Gastroesophageal sphincter (tissue), 4 donors: ENCODE measurements at regions not wholly inside any gene's neighbourhood (a gene's known extent, or its start where the extent isn't known, plus 50 kb on each side); places are given as distances from the start of the nearest gene placed in this dataset.

Experiments
- ATAC-seq: fragments of 150-250 bp; one replicate; pipeline ENCODE4 v1.9.1; 2016; ENCODE audit warnings: mild to moderate bottlenecking, moderate library complexity
- H3K27ac ChIP-seq, 4 donors: fragments of 200-600 bp; sonication (generic) in 3 of 4; 1 replicate in 3 of 4; 2 replicates in 1 of 4; pipeline ENCODE4 v1.5.1; 2016 to 2019
- H3K27me3 ChIP-seq: fragments of 200-600 bp; sonication (generic); one replicate; pipeline ENCODE4 v1.5.1; 2019
- H3K36me3 ChIP-seq, 2 donors: fragments of 200-600 bp; sonication (generic); one replicate each; pipeline ENCODE4 v1.5.1; 2019; ENCODE audit warnings: control low read depth in 1 of 2
- H3K4me1 ChIP-seq, 3 donors: fragments of 200-600 bp; sonication (generic); 1 replicate in 2 of 3; 2 replicates in 1 of 3; pipeline ENCODE4 v1.5.1; 2016 to 2019; ENCODE audit warnings: control low read depth in 2 of 3
- H3K4me3 ChIP-seq, 2 donors: fragments of 200-600 bp; sonication (generic); one replicate each; pipeline ENCODE4 v1.5.1; 2019; ENCODE audit warnings: mild to moderate bottlenecking in 1 of 2, moderate library complexity in 1 of 2
- H3K9me3 ChIP-seq, 3 donors: fragments of 200-600 bp; sonication (generic); one replicate each; pipeline ENCODE4 v1.5.1; 2017 to 2019; ENCODE audit warnings: control low read depth in 2 of 3
- EP300 ChIP-seq: sonication (generic); formaldehyde crosslinking; IDR thresholded peaks from one replicate; pipeline ENCODE4 v1.6.1; 2017; ENCODE audit warnings: antibody characterized with exemption, mild to moderate bottlenecking
- POLR2A ChIP-seq, 2 donors: fragments of 450-650 bp; IDR thresholded peaks; one replicate each; pipeline ENCODE4 v1.6.1; 2017; ENCODE audit warnings: antibody characterized with exemption in 2 of 2, mild to moderate bottlenecking in 2 of 2, moderate library complexity in 1 of 2
- POLR2AphosphoS5 ChIP-seq: sonication (generic); formaldehyde crosslinking; IDR thresholded peaks from one replicate; pipeline ENCODE4 v1.6.1; 2017; ENCODE audit warnings: antibody characterized with exemption
- WGBS, 2 donors: methylation state at CpG; one replicate each; pipeline ENCODE4 v1.1.5; 2018; ENCODE audit warnings: low coverage in 1 of 2; 5-methylcytosine and 5-hydroxymethylcytosine counted together
- TF ChIP-seq, protein P1 (sequence below), 4 experiments: fragments of 200-600 bp in 2 of 4; fragments of 450-650 bp in 2 of 4; sonication (generic) in 1 of 4; IDR thresholded peaks; one replicate each; pipeline ENCODE4 v1.5.1; 2017 to 2019; ENCODE audit warnings: antibody characterized with exemption in 4 of 4, mild to moderate bottlenecking in 2 of 4, moderate library complexity in 2 of 4

DNA sequence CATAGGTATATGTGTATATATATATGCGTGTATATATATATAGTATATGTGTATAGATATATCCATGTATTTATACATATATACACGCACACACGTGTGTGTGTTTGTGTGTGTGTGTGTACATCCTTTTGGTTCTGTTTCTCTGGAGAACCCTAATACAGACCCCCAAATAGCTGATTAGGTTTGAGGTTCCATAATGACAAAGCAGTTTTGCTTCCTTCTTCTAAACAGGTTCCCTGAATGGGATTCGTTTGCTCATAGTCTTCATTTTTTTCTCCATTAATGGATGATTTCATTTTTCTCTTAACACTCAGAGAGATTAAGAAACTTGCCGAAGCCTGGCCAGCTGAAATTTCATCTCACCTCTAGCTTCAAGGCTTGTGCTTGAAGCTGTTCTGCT lies 234.0 kb upstream of the BCOR start:
- ATAC-seq, result no peak
- TF ChIP-seq POLR2A (IDR thresholded peaks at IDR 0.05) (no peak), POLR2AphosphoS5 (no peak), EP300 (no peak)
- TF ChIP-seq, protein P1, sequence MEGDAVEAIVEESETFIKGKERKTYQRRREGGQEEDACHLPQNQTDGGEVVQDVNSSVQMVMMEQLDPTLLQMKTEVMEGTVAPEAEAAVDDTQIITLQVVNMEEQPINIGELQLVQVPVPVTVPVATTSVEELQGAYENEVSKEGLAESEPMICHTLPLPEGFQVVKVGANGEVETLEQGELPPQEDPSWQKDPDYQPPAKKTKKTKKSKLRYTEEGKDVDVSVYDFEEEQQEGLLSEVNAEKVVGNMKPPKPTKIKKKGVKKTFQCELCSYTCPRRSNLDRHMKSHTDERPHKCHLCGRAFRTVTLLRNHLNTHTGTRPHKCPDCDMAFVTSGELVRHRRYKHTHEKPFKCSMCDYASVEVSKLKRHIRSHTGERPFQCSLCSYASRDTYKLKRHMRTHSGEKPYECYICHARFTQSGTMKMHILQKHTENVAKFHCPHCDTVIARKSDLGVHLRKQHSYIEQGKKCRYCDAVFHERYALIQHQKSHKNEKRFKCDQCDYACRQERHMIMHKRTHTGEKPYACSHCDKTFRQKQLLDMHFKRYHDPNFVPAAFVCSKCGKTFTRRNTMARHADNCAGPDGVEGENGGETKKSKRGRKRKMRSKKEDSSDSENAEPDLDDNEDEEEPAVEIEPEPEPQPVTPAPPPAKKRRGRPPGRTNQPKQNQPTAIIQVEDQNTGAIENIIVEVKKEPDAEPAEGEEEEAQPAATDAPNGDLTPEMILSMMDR (IDR thresholded peaks at IDR 0.05), result no peak
- Histone ChIP-seq H3K9me3 (no peaks in the 10 kb centered on the region), H3K27me3 (no peaks in the 10 kb centered on the region), H3K27ac (no peak overlapping the region), H3K4me1 (no peaks in the 10 kb centered on the region), H3K4me3 (no peak overlapping the region), H3K36me3 (no peaks in the 10 kb centered on the region)
- WGBS, 2 donors, result 63 to 75% methylated on average over 3 to 4 of the region's 5 CpGs

GRCh38 chrX:40331353-40331752 lies 233.6 kb upstream of the BCOR start:
- no peak overlapping the region for H3K27ac ChIP-seq
- no peaks in the 10 kb centered on the region for H3K9me3 ChIP-seq
- H3K4me1 ChIP-seq, result no peaks in the 10 kb centered on the region
- no peaks in the 10 kb centered on the region for H3K36me3 ChIP-seq
- H3K27me3 ChIP-seq, result no peaks in the 10 kb centered on the region
- no peak for ATAC-seq
- no peak overlapping the region for H3K4me3 ChIP-seq
- WGBS, 2 donors, result 74% methylated on average over 5 of the region's 5 CpGs; no CpG with 5 or more reads in 1 of the 2 donors
- TF ChIP-seq POLR2A (IDR thresholded peaks at IDR 0.05), result no peak
- TF ChIP-seq EP300, result no peak
- TF ChIP-seq, protein P1 (IDR thresholded peaks at IDR 0.05), result no peak
- TF ChIP-seq POLR2AphosphoS5, result no peak

DNA sequence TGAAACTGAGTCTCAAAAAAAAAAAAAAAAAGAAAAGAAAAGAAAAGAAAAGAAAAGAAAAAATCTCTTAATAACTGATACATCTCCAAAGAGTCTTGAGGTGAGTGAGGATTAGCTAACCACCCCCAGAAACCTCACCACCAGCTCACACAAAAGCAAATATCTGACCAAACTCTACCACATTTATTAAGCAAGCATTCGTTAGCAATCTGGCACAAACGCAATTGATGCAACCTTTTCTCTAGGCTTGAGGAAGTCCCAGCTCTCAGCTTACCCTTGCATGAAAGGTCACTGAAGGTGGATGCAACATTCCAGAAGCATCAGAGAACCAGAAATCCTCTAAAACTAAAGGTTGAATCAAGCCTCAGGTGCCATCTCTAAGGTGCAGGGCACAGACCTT lies 231.9 kb upstream of the BCOR start:
- no peak for ATAC-seq
- H3K4me3 ChIP-seq, result no peak overlapping the region
- H3K9me3 ChIP-seq, result no peaks in the 10 kb centered on the region
- no peak overlapping the region for H3K27ac ChIP-seq
- no peaks in the 10 kb centered on the region for H3K27me3 ChIP-seq
- no peaks in the 10 kb centered on the region for H3K4me1 ChIP-seq
- no peaks in the 10 kb centered on the region for H3K36me3 ChIP-seq
- TF ChIP-seq POLR2A (IDR thresholded peaks at IDR 0.05), result no peak
- TF ChIP-seq EP300, result no peak
- TF ChIP-seq, protein P1 (IDR thresholded peaks at IDR 0.05), result no peak
- TF ChIP-seq POLR2AphosphoS5, result no peak
- WGBS, 2 donors, result 84% methylated on average over 2 of the region's 2 CpGs; no CpG with 5 or more reads in 1 of the 2 donors

- no peaks in the 10 kb centered on the region for H3K27me3 ChIP-seq
- H3K4me1 ChIP-seq, result no peaks in the 10 kb centered on the region
- no peaks in the 10 kb centered on the region for H3K9me3 ChIP-seq
- no CpG with 5 or more reads among the region's 1 CpG for WGBS, 2 donors
- no peak overlapping the region for H3K27ac ChIP-seq
- no peak for TF ChIP-seq POLR2AphosphoS5
- no peak for TF ChIP-seq EP300
- H3K4me3 ChIP-seq, result no peak overlapping the region
- H3K36me3 ChIP-seq, result no peaks in the 10 kb centered on the region
- ATAC-seq, result no peak
Observed at GRCh38 chrX:40327085-40327484, 229.3 kb upstream of the BCOR start.

DNA sequence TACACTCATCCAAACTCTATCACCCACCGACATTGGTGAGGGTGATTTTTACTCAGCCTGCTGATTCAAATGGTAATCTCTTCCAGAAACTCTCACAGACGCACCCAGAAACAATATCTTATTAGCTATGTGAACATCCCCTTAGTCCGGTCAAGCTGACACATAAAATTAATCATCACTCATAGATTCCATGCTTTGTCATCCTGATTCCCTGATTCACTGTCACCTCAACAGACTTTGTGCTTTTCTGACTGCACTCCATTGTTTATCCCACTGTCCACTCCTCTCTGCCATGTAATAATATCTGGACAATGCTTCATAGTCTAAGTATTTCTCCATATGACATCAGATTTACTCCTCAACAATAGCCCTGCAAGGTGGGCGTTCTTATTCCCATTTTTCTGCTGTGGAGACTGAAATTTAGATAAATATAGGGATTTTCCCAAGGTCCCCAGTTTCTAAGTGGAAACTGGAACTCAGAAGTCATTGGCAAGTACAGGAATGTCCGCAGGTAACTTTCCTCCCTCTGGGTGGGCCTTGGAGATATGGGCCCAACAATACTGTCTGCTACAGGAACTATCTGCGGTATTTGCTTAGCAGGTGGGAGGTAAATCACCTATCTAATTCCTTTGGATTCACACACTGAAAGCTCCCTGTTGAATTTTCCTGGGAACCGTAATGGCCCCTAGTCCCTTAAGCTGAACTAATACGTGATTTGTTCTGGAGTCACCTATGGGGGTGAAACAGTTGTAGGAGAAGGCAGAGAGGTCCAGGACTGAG lies 228.6 kb upstream of the BCOR start:
- ATAC-seq, result no peak
- 75 to 100% methylated on average over 3 of the region's 8 CpGs for WGBS, 2 donors
- no peaks in the 10 kb centered on the region for H3K36me3 ChIP-seq

More for the DNA sequence above, 228.6 kb upstream of the BCOR start:
- Histone ChIP-seq H3K27me3 (no peaks in the 10 kb centered on the region), H3K9me3 (no peaks in the 10 kb centered on the region), H3K4me3 (no peak overlapping the region), H3K4me1 (no peaks in the 10 kb centered on the region), H3K27ac (no peak overlapping the region)
- TF ChIP-seq POLR2A (IDR thresholded peaks at IDR 0.05), result no peak
- TF ChIP-seq POLR2AphosphoS5, result no peak
- TF ChIP-seq EP300, result no peak
- TF ChIP-seq, protein P1 (IDR thresholded peaks at IDR 0.05), result no peak
